OCI-LY1 (cell line): ENCODE measurements at regions not wholly inside any gene's neighbourhood (a gene's known extent, or its start where the extent isn't known, plus 50 kb on each side); places are given as distances from the start of the nearest gene placed in this dataset.

Experiments
- H2AFZ ChIP-seq: fragments of 200-600 bp; sonication (generic), shearing (Covaris generic); 2 replicates; pipeline ENCODE4 v1.6.0; 2014; ENCODE audit warnings: antibody characterized with exemption, mild to moderate bottlenecking, low read length
- H3F3A ChIP-seq: fragments of 200-600 bp; sonication (generic), shearing (Covaris generic); 2 replicates; pipeline ENCODE4 v1.6.0; 2014; ENCODE audit warnings: mild to moderate bottlenecking, antibody characterized with exemption, low read length, moderate library complexity; ENCODE audit not compliant: insufficient read depth
- H3K27ac ChIP-seq: fragments of 200-600 bp; sonication (generic); 2 replicates; pipeline ENCODE4 v1.5.1; 2014; ENCODE audit warnings: low read length, mixed run types, mild to moderate bottlenecking, low read depth; ENCODE audit not compliant: poor library complexity, severe bottlenecking
- H3K27me3 ChIP-seq: fragments of 200-600 bp; sonication (generic); 2 replicates; pipeline ENCODE4 v1.6.0; 2014; ENCODE audit warnings: antibody characterized with exemption, mild to moderate bottlenecking, low read length, moderate library complexity; ENCODE audit not compliant: insufficient read depth
- H3K36me3 ChIP-seq: fragments of 200-600 bp; sonication (generic); 2 replicates; pipeline ENCODE4 v1.6.1; 2014; ENCODE audit warnings: mild to moderate bottlenecking, antibody characterized with exemption, low read length, moderate library complexity, mixed read lengths; ENCODE audit not compliant: insufficient read depth
- H3K4me1 ChIP-seq: fragments of 200-600 bp; sonication (generic); 2 replicates; pipeline ENCODE4 v1.5.1; 2014; ENCODE audit warnings: mild to moderate bottlenecking, low read length, moderate library complexity; ENCODE audit not compliant: insufficient read depth, severe bottlenecking
- H3K4me2 ChIP-seq: fragments of 200-600 bp; sonication (generic), shearing (Covaris generic); 2 replicates; pipeline ENCODE4 v1.6.1; 2014; ENCODE audit warnings: low read length
- H3K4me3 ChIP-seq: fragments of 200-600 bp; sonication (generic); 2 replicates; pipeline ENCODE4 v1.5.1; 2014; ENCODE audit warnings: low read length, low read depth, mild to moderate bottlenecking, mixed read lengths; ENCODE audit not compliant: poor library complexity, severe bottlenecking
- H3K79me2 ChIP-seq: fragments of 200-600 bp; shearing (Covaris generic); 2 replicates; pipeline ENCODE4 v1.6.1; 2016; ENCODE audit warnings: mixed run types, low read length, mixed read lengths; ENCODE audit not compliant: insufficient read depth
- H3K9ac ChIP-seq: fragments of 200-600 bp; sonication (generic), shearing (Covaris generic); 2 replicates; pipeline ENCODE4 v1.6.1; 2014; ENCODE audit warnings: mild to moderate bottlenecking, low read length, mixed read lengths
- H3K9me2 ChIP-seq: fragments of 200-600 bp; sonication (generic), shearing (Covaris generic); 2 replicates; pipeline ENCODE4 v1.6.1; 2014; ENCODE audit warnings: low read depth, mild to moderate bottlenecking, low read length, mixed read lengths
- H3K9me3 ChIP-seq: fragments of 200-600 bp; shearing (Covaris generic); 2 replicates; pipeline ENCODE4 v1.6.1; 2014; ENCODE audit warnings: low read length, mixed read lengths
- H4K20me1 ChIP-seq: fragments of 200-600 bp; sonication (generic), shearing (Covaris generic); 2 replicates; pipeline ENCODE4 v1.6.0; 2016; ENCODE audit warnings: mild to moderate bottlenecking, low read length; ENCODE audit not compliant: insufficient read depth
- CTCF ChIP-seq: fragments of 200-600 bp; sonication (generic), shearing (Covaris generic); IDR thresholded peaks from 2 replicates; pipeline ENCODE4 v1.5.1; 2017; ENCODE audit warnings: mild to moderate bottlenecking, antibody characterized with exemption, low read length, moderate library complexity, mixed read lengths
- EZH2 ChIP-seq: fragments of 200-600 bp; sonication (generic), shearing (Covaris generic); IDR thresholded peaks from 2 replicates; pipeline ENCODE4 v1.8.0; 2017; ENCODE audit warnings: borderline replicate concordance, mixed run types, mild to moderate bottlenecking, antibody characterized with exemption, low read length, moderate library complexity, mixed read lengths

- TF ChIP-seq CTCF (no peak), EZH2 (no peak)
These were observed 827.7 kb upstream of the BRINP3 start for GRCh38 chr1:191305370-191305769.

GRCh38 chr1:191306916-191307315, 829.3 kb upstream of the BRINP3 start:
- TF ChIP-seq EZH2 (no peak), CTCF (no peak)

More at GRCh38 chr1:191305370-191305769, 827.7 kb upstream of the BRINP3 start:
- H3K36me3 ChIP-seq: no peaks in the 10 kb centered on the region
- H3K4me1 ChIP-seq: no peaks in the 10 kb centered on the region
- H3K9me3 ChIP-seq: no peaks in the 10 kb centered on the region
- H3F3A ChIP-seq: no peaks in the 10 kb centered on the region
- no peak overlapping the region for H3K27ac ChIP-seq
- H3K4me2 ChIP-seq: no peak overlapping the region
- H4K20me1 ChIP-seq: no peaks in the 10 kb centered on the region
- no peaks in the 10 kb centered on the region for H3K27me3 ChIP-seq
- no peaks in the 10 kb centered on the region for H3K79me2 ChIP-seq
- H3K9me2 ChIP-seq: no peaks in the 10 kb centered on the region
- H3K9ac ChIP-seq: no peak overlapping the region
- no peak overlapping the region for H2AFZ ChIP-seq
- H3K4me3 ChIP-seq: no peak overlapping the region

GRCh38 chr1:191320062-191320461, 838.2 kb upstream of the RGS18 start:
- no peaks in the 10 kb centered on the region for H3F3A ChIP-seq
- no peak overlapping the region for H3K4me2 ChIP-seq
- no peak overlapping the region for H3K9ac ChIP-seq

More at GRCh38 chr1:191306916-191307315, 829.3 kb upstream of the BRINP3 start:
- Histone ChIP-seq H3F3A (no peaks in the 10 kb centered on the region), H3K79me2 (no peaks in the 10 kb centered on the region), H3K9ac (no peak overlapping the region), H3K4me3 (no peak overlapping the region), H2AFZ (no peak overlapping the region), H3K4me2 (no peak overlapping the region), H3K36me3 (no peaks in the 10 kb centered on the region), H3K9me2 (no peaks in the 10 kb centered on the region), H3K9me3 (no peaks in the 10 kb centered on the region), H3K27ac (no peak overlapping the region), H4K20me1 (no peaks in the 10 kb centered on the region), H3K27me3 (no peaks in the 10 kb centered on the region), H3K4me1 (no peaks in the 10 kb centered on the region)

More at GRCh38 chr1:191320062-191320461, 838.2 kb upstream of the RGS18 start:
- Histone ChIP-seq H3K36me3 (no peaks in the 10 kb centered on the region), H2AFZ (no peak overlapping the region), H3K27me3 (no peaks in the 10 kb centered on the region), H3K79me2 (no peaks in the 10 kb centered on the region), H3K9me2 (no peaks in the 10 kb centered on the region), H3K9me3 (no peaks in the 10 kb centered on the region), H3K4me3 (no peak overlapping the region), H4K20me1 (no peaks in the 10 kb centered on the region), H3K27ac (no peak overlapping the region), H3K4me1 (no peaks in the 10 kb centered on the region)
- TF ChIP-seq CTCF (no peak), EZH2 (no peak)
